Sigmoid colon (tissue), 4 donors: ENCODE measurements at regions not wholly inside any gene's neighbourhood (a gene's known extent, or its start where the extent isn't known, plus 50 kb on each side); places are given as distances from the start of the nearest gene placed in this dataset.

Experiments
- EP300 ChIP-seq, 4 donors: sonication (generic); formaldehyde crosslinking; IDR thresholded peaks; one replicate each; pipeline ENCODE4 v1.6.1; 2017; ENCODE audit warnings: antibody characterized with exemption in 4 of 4
- POLR2A ChIP-seq, 2 donors: fragments of 450-650 bp; IDR thresholded peaks; one replicate each; pipeline ENCODE4 v1.6.1; 2016; ENCODE audit warnings: antibody characterized with exemption in 2 of 2, mild to moderate bottlenecking in 2 of 2, moderate library complexity in 2 of 2
- POLR2AphosphoS5 ChIP-seq, 4 donors: sonication (generic); formaldehyde crosslinking; IDR thresholded peaks; one replicate each; pipeline ENCODE4 v1.6.1; 2017; ENCODE audit warnings: antibody characterized with exemption in 4 of 4
- TF ChIP-seq, protein P1 (sequence below), 4 experiments: fragments of 450-650 bp in 3 of 4; fragments of 200-600 bp in 1 of 4; IDR thresholded peaks; one replicate each; pipeline ENCODE4 v1.5.1; 2016 to 2019; ENCODE audit warnings: antibody characterized with exemption in 4 of 4, mild to moderate bottlenecking in 3 of 4, moderate library complexity in 2 of 4

DNA sequence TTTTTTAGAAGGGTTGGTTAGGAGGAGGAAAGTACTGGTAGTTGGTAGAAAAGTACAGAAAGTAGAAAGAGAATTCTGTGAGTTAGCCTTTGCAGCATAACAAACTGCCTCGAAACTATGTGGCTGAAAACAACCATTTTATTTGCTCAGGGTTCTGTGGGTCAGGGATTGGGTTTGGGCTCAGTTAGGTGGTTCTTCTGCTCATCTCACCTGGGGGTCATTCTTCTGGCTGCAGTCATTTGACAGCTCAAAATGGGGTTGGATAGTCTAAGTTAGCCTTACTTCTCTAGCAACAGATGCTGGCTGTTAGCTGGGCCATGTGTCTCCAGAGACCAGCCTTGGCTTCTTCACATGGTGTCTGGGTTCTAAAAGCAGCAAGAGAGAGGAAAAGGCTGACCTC lies 119.4 kb downstream of the SMIM20 start:
- TF ChIP-seq, protein P1, sequence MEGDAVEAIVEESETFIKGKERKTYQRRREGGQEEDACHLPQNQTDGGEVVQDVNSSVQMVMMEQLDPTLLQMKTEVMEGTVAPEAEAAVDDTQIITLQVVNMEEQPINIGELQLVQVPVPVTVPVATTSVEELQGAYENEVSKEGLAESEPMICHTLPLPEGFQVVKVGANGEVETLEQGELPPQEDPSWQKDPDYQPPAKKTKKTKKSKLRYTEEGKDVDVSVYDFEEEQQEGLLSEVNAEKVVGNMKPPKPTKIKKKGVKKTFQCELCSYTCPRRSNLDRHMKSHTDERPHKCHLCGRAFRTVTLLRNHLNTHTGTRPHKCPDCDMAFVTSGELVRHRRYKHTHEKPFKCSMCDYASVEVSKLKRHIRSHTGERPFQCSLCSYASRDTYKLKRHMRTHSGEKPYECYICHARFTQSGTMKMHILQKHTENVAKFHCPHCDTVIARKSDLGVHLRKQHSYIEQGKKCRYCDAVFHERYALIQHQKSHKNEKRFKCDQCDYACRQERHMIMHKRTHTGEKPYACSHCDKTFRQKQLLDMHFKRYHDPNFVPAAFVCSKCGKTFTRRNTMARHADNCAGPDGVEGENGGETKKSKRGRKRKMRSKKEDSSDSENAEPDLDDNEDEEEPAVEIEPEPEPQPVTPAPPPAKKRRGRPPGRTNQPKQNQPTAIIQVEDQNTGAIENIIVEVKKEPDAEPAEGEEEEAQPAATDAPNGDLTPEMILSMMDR (IDR thresholded peaks at IDR 0.05): no peak
- TF ChIP-seq EP300 (IDR thresholded peaks at IDR 0.05) (no peak), POLR2A (IDR thresholded peaks at IDR 0.05) (no peak), POLR2AphosphoS5 (IDR thresholded peaks at IDR 0.05) (no peak)
